ENCODE measurements at regions not wholly inside any gene's neighbourhood (a gene's known extent, or its start where the extent isn't known, plus 50 kb on each side); places are given as distances from the start of the nearest gene placed in this dataset.
"Not testable (repeated sequence)": the region's sequence is repeated elsewhere in the genome, so short reads cannot be mapped to it uniquely, and the experiment has no call there.

DNA sequence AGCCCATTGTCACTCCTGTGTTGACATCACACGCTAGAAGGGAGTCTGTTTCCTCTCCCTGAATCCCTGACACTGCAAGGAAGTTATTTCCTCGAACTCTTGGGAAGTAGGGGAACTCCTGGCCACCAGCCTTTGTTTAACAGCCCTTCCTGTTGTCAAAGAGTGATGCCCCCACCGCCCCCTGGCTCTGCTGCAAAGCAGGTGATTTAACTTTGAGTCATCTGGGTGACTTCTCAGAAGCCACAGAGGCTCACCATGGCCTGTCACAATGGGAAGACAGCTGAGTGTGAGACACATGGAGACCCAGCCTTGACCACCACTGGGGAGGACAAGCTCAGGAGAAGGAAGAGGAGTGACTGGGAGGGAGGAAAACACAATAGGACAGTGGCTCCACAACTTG is 182.8 kb downstream of the PSMG1 start:
- intact Hi-C loops (cut with micrococcal nuclease; ENCODE audit: unreplicated experiment), result no loop called here
- no peaks in the 10 kb centered on the region for H3K27me3 ChIP-seq (ENCODE audit: control insufficient read depth, insufficient read depth, low read length)
- in situ Hi-C loops (cut with HindIII; ENCODE audit: low pct_unique_long_range_greater_than_20kb, low sequenced_read_pairs), result no loop called here
- BruUV-seq (replicated peaks), result no TSS peak
- TF ChIP-seq, protein P1, sequence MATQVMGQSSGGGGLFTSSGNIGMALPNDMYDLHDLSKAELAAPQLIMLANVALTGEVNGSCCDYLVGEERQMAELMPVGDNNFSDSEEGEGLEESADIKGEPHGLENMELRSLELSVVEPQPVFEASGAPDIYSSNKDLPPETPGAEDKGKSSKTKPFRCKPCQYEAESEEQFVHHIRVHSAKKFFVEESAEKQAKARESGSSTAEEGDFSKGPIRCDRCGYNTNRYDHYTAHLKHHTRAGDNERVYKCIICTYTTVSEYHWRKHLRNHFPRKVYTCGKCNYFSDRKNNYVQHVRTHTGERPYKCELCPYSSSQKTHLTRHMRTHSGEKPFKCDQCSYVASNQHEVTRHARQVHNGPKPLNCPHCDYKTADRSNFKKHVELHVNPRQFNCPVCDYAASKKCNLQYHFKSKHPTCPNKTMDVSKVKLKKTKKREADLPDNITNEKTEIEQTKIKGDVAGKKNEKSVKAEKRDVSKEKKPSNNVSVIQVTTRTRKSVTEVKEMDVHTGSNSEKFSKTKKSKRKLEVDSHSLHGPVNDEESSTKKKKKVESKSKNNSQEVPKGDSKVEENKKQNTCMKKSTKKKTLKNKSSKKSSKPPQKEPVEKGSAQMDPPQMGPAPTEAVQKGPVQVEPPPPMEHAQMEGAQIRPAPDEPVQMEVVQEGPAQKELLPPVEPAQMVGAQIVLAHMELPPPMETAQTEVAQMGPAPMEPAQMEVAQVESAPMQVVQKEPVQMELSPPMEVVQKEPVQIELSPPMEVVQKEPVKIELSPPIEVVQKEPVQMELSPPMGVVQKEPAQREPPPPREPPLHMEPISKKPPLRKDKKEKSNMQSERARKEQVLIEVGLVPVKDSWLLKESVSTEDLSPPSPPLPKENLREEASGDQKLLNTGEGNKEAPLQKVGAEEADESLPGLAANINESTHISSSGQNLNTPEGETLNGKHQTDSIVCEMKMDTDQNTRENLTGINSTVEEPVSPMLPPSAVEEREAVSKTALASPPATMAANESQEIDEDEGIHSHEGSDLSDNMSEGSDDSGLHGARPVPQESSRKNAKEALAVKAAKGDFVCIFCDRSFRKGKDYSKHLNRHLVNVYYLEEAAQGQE (IDR thresholded peaks at IDR 0.05; ENCODE audit: insufficient read depth in 1 of 2, low read depth in 2 of 2, low read length in 1 of 2), result no peak
- TF ChIP-seq SIN3A (IDR thresholded peaks at IDR 0.05; ENCODE audit: borderline replicate concordance, insufficient read depth, low read depth, low read length) (no peak), TCF7L2 (IDR thresholded peaks at IDR 0.05; ENCODE audit: low read depth, low read length) (no peak), POLR2AphosphoS5 (IDR thresholded peaks at IDR 0.05; ENCODE audit: low read depth, low read length) (no peak)
- TF ChIP-seq, protein P2, sequence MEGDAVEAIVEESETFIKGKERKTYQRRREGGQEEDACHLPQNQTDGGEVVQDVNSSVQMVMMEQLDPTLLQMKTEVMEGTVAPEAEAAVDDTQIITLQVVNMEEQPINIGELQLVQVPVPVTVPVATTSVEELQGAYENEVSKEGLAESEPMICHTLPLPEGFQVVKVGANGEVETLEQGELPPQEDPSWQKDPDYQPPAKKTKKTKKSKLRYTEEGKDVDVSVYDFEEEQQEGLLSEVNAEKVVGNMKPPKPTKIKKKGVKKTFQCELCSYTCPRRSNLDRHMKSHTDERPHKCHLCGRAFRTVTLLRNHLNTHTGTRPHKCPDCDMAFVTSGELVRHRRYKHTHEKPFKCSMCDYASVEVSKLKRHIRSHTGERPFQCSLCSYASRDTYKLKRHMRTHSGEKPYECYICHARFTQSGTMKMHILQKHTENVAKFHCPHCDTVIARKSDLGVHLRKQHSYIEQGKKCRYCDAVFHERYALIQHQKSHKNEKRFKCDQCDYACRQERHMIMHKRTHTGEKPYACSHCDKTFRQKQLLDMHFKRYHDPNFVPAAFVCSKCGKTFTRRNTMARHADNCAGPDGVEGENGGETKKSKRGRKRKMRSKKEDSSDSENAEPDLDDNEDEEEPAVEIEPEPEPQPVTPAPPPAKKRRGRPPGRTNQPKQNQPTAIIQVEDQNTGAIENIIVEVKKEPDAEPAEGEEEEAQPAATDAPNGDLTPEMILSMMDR (IDR thresholded peaks at IDR 0.05), result no peak
- H3K27ac ChIP-seq (ENCODE audit: low read length), result no peak overlapping the region
- DNase-seq (ENCODE audit: low read depth, low spot score) (no peak), ATAC-seq (peak; percentile 38; the same call in 1 of the 2 replicates)
- no peaks in the 10 kb centered on the region for H3K9me3 ChIP-seq (ENCODE audit: control insufficient read depth, insufficient read depth, low read depth, low read length)
- H3K36me3 ChIP-seq (ENCODE audit: control insufficient read depth, insufficient read depth, low read length), result no peaks in the 10 kb centered on the region
- POLR2A ChIA-PET, result no interaction called here
- CTCF ChIA-PET, result no interaction called here
- no peak overlapping the region for H3K4me3 ChIP-seq (ENCODE audit: low read depth in 2 of 2, low read length in 2 of 2)
- H3K4me1 ChIP-seq (ENCODE audit: control insufficient read depth, insufficient read depth, low read length), result no peaks in the 10 kb centered on the region

DNA sequence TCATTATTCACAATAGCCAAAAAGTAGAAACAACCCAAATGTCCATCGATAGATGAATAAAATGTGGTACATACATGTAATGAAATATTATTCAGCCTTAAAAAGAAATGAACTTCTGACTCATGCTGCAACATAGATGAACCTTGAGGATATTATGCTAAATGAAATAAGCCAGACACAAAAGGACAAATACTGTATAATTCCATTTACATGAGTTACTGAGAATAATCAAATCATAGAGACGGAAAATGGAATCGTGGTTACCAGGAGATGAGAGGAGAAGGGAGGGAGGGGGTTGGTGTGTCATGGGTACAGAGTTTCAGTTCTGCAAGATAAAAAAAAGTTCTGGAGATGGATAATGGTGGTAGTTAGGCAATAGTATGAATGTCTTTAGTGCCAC is 184.1 kb downstream of the PSMG1 start:
- ATAC-seq (no peak), DNase-seq (ENCODE audit: low read depth, low spot score) (no peak)
- no peaks in the 10 kb centered on the region for H3K9me3 ChIP-seq (ENCODE audit: control insufficient read depth, insufficient read depth, low read depth, low read length)
- TF ChIP-seq TCF7L2 (IDR thresholded peaks at IDR 0.05; ENCODE audit: low read depth, low read length) (no peak), SIN3A (IDR thresholded peaks at IDR 0.05; ENCODE audit: borderline replicate concordance, insufficient read depth, low read depth, low read length) (no peak), POLR2AphosphoS5 (IDR thresholded peaks at IDR 0.05; ENCODE audit: low read depth, low read length) (no peak)
- TF ChIP-seq, protein P2 (IDR thresholded peaks at IDR 0.05), result no peak
- TF ChIP-seq, protein P1 (IDR thresholded peaks at IDR 0.05; ENCODE audit: insufficient read depth in 1 of 2, low read depth in 2 of 2, low read length in 1 of 2), result no peak
- POLR2A ChIA-PET, result no interaction called here
- CTCF ChIA-PET, result no interaction called here
- no peaks in the 10 kb centered on the region for H3K27me3 ChIP-seq (ENCODE audit: control insufficient read depth, insufficient read depth, low read length)
- no peak overlapping the region for H3K27ac ChIP-seq (ENCODE audit: low read length)
- H3K4me1 ChIP-seq (ENCODE audit: control insufficient read depth, insufficient read depth, low read length), result no peaks in the 10 kb centered on the region
- in situ Hi-C loops (cut with HindIII; ENCODE audit: low pct_unique_long_range_greater_than_20kb, low sequenced_read_pairs), result no loop called here
- no peaks in the 10 kb centered on the region for H3K36me3 ChIP-seq (ENCODE audit: control insufficient read depth, insufficient read depth, low read length)
- intact Hi-C loops (cut with micrococcal nuclease; ENCODE audit: unreplicated experiment), result no loop called here
- no peak overlapping the region for H3K4me3 ChIP-seq (ENCODE audit: low read depth in 2 of 2, low read length in 2 of 2)
- no TSS peak for BruUV-seq (replicated peaks)

- DNase-seq (ENCODE audit: low read depth, low spot score); in situ Hi-C loops (cut with HindIII; ENCODE audit: low pct_unique_long_range_greater_than_20kb, low sequenced_read_pairs); CTCF ChIA-PET; intact Hi-C loops (cut with micrococcal nuclease; ENCODE audit: unreplicated experiment); H3K4me3 ChIP-seq (ENCODE audit: low read depth in 2 of 2, low read length in 2 of 2); H3K4me1 ChIP-seq (ENCODE audit: control insufficient read depth, insufficient read depth, low read length); H3K27me3 ChIP-seq (ENCODE audit: control insufficient read depth, insufficient read depth, low read length); H3K9me3 ChIP-seq (ENCODE audit: control insufficient read depth, insufficient read depth, low read depth, low read length); BruUV-seq (replicated peaks); H3K27ac ChIP-seq (ENCODE audit: low read length); H3K36me3 ChIP-seq (ENCODE audit: control insufficient read depth, insufficient read depth, low read length); ATAC-seq; POLR2A ChIA-PET: not testable (repeated sequence)
These were observed 185.0 kb downstream of the PSMG1 start for GRCh38 chr21:38998281-38998680.

DNA sequence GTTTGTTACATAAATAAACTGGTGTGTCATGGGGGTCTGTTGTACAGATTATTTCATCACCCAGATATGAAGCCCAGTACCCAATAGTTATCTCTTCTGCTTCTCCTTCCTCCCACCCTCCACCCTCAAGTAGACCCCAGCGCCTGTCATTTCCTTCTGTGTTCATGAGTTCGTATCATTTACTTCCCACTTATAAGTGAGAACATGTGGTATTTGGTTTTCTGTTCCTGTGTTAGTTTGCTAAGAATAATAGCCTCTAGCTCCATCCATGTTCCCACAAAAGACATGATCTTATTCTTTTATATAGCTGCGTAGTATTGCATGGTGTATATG is 185.4 kb downstream of the PSMG1 start:
- intact Hi-C loops (cut with micrococcal nuclease; ENCODE audit: unreplicated experiment); H3K4me3 ChIP-seq (ENCODE audit: low read depth in 2 of 2, low read length in 2 of 2); in situ Hi-C loops (cut with HindIII; ENCODE audit: low pct_unique_long_range_greater_than_20kb, low sequenced_read_pairs); H3K36me3 ChIP-seq (ENCODE audit: control insufficient read depth, insufficient read depth, low read length); DNase-seq (ENCODE audit: low read depth, low spot score); H3K4me1 ChIP-seq (ENCODE audit: control insufficient read depth, insufficient read depth, low read length); H3K27me3 ChIP-seq (ENCODE audit: control insufficient read depth, insufficient read depth, low read length); CTCF ChIA-PET; BruUV-seq (replicated peaks); H3K9me3 ChIP-seq (ENCODE audit: control insufficient read depth, insufficient read depth, low read depth, low read length); POLR2A ChIA-PET; ATAC-seq; H3K27ac ChIP-seq (ENCODE audit: low read length): not testable (repeated sequence)
